Breast epithelium (tissue), 3 donors: ENCODE measurements at regions not wholly inside any gene's neighbourhood (a gene's known extent, or its start where the extent isn't known, plus 50 kb on each side); places are given as distances from the start of the nearest gene placed in this dataset.

Source experiments
- CTCF ChIP-seq, 3 donors: fragments of 450-650 bp; IDR thresholded peaks; one replicate each; pipeline ENCODE4 v1.5.1; 2016 to 2017; ENCODE audit warnings: antibody characterized with exemption in 3 of 3, mild to moderate bottlenecking in 3 of 3, moderate library complexity in 3 of 3
- POLR2A ChIP-seq: fragments of 450-650 bp; IDR thresholded peaks from one replicate; pipeline ENCODE4 v1.6.1; 2016; ENCODE audit warnings: antibody characterized with exemption, mild to moderate bottlenecking, moderate library complexity

- TF ChIP-seq CTCF (IDR thresholded peaks at IDR 0.05) (no peak), POLR2A (no peak)
Measured at GRCh38 chr3:104132566-104133403, 1233.9 kb upstream of the ALCAM start.
